GM18507 (cell line): ENCODE measurements at regions not wholly inside any gene's neighbourhood (a gene's known extent, or its start where the extent isn't known, plus 50 kb on each side); places are given as distances from the start of the nearest gene placed in this dataset.

Experiments
- DNase-seq: peaks from one replicate; pipeline ENCODE4 v3.0.0; 2011; ENCODE audit warnings: low read depth; ENCODE audit not compliant: insufficient read length; ENCODE audit errors: extremely low spot score
- FAIRE-seq: peaks from 2 replicates; lab custom pipeline; 2011; peaks lifted over from hg19 to GRCh38; lab: Jason Lieb, UNC

DNA sequence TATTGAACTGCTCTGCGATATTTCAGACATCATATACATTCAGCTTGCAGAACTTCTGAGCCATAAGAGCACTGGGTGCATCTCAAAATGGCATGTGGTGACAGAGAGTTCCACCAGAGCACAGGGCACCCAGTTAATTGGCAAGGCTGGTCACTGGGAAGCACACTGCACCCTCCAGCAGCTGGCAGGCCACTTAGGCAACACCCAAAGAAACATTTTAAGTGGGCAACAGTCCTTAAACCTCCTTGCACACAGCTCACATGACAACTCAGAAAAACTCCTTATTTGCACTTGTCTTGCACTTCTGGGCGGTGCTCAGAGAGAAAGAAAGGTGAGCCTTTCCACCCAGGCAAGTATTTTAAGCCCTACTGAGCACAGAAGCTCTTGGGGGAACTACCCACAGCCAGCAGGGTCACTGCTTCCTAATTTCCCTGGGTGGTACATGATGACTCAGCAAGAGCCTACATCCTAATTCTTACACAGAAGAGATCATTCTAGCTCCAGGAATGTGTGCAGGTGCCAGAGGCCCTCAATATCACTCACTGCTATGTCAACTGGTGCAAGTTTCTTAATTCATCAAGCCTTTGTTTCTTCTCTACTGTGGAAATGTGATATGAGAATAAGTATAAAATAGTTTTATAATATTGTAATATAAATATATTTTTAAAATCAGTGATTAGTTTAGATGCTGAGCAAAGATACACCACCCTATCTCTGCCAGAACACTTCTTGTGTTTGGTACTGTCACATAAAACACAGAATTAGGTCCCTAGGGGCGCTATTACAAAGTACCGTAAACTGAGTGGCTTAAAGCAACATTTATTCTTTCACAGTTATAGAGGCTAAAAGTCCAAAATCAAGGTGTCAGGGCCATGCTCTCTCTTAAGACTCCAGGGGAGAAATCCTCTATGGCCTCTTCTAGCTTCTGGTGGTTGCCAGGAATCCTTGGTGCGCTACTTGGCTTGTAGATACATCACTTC is 155.1 kb upstream of the PPARGC1A start:
- FAIRE-seq: no peak
- DNase-seq: no peak

DNA sequence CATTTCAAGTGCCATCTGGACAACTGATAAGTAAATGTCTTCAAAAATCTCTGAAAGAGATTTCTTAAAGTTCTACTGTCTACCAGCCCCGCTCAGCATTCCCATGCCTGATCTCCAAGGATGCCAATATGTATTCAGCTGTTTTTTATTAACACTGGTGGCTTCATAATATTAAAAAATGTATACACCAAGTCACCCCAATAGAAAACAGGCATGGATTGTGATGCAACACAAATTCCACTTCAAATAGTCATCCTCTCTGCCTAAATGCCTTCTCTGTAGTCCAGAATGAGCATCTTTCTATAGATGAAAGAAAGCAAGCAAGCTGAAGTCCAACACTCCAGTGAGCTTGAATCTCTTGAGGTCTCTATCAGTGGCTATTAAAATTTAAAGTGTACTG is 152.2 kb upstream of the PPARGC1A start:
- FAIRE-seq: no peak

DNA sequence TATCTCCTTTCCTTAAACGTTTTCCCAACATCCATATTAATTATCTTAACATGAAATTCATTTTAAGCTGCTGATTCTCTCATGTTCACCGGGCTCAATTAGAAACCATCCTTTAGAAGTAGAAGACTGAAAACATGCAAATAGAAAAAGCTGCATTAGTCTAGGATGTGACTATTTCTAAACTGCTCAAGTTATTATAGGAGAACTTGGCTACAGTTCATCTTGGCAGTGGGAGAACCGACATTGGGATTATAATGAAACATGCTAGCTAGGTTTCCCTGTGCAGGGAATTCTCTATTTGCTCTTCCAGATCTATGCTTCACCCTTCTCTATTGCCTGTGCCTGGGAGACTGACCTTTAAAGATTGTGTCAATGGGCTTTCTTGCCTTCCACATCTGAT is 151.0 kb upstream of the PPARGC1A start:
- DNase-seq (no peak), FAIRE-seq (no peak)

More for the DNA sequence above, 152.2 kb upstream of the PPARGC1A start:
- no peak for DNase-seq

DNA sequence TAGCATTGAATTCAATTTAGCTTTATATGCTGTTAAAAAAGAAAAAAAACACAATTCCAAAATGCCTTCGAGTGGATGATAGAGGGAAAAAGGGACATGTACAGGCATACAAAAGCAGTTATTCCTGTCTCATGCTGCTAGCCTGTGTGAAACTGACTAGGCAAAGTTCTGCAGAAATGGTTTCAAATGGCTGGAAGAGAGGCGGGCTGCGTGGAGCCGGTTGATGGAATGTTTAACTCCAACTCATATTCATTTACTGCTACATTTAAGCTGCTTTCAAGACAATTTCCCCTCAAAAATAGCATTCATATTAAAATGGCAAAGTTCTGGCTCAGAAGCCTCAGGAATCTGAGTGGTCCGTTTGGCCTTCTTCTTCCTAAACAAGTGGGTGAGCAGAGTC is 143.8 kb upstream of the PPARGC1A start:
- DNase-seq (no peak), FAIRE-seq (no peak)

DNA sequence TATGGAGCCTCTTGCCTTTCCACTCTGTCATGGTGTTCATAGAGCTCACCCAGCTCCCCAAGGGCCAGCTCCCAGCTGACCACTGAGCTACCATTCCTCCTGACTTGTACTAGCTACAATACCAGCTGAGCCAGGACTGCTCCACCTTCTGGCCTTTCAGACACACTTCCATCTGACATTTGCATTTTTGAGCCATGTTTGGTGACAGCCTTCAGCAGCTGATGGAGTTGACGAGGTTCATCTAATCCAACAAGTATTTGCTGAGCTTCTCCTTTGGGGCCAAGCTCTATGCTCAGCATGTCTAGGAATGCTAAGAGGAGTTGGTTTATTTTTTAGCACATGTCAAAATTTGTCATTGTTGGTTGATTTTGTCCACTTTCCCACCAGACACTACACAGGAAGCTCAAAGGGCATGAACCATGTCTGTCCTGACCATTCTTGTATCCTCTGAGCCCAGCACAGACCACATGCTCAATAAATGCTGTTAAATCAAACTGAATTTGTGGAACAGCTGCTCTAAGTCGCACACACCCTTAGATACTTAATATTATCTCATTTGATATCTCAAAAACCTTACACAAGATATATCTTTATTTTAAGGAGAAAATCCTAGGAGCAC is 142.6 kb upstream of the PPARGC1A start:
- no peak for FAIRE-seq
- no peak for DNase-seq

DNA sequence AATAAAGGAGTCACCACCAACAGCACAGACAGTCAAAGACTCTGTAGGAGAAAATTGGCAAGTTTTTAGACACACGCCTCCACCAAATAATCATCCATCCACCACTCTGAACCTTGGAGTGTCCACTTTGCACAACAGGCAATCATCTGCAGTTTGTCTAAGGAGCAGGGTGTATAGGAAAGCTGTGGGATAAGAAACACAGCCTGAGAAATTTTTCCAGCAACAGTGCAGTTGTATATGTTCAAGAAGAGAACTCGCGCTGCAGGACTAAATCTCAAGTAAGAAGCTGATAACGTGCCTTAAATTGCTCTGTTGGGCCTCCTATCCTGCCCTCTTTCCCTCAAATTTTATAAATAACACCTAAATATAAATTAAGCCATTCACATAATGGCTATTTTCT is 136.7 kb upstream of the PPARGC1A start:
- no peak for DNase-seq
- no peak for FAIRE-seq

DNA sequence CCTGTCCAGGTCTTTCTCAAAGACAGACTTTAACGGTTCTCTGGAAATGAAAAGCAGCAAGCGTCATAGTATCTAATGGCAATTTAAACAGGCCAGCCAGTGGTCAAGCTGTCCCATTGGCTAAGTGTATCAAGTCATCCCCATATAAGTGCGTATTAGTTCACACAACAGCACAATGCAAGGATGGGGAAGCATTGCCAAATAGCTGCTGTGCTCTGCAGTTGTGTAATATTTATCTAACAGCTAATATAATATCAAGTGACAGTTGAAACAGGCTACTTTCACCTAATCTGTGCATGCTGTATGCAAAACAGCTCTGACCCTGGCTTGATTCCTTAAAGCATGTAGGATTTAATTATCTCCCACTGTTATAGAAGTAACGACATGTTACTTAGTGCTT is 134.8 kb upstream of the PPARGC1A start:
- FAIRE-seq (no peak), DNase-seq (no peak)

DNA sequence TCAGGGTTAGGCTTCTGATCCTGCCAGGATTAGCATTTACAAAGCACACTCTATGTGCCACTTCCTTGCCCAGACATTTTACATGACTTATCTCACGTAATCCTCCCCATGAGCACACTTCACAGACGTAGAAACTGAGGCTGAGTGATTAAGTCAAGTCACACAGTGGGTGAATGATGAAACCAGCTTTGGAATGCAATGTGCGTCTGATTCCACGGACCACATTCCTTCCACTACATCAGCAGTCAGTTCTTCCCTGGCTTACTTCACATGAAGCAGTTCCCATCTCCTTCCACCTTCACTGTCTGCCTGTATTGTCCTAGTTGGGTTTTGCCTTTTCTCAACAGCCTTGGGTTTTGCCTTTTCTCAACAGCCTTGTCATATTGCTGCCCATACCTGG is 134.3 kb upstream of the PPARGC1A start:
- no peak for FAIRE-seq
- no peak for DNase-seq

DNA sequence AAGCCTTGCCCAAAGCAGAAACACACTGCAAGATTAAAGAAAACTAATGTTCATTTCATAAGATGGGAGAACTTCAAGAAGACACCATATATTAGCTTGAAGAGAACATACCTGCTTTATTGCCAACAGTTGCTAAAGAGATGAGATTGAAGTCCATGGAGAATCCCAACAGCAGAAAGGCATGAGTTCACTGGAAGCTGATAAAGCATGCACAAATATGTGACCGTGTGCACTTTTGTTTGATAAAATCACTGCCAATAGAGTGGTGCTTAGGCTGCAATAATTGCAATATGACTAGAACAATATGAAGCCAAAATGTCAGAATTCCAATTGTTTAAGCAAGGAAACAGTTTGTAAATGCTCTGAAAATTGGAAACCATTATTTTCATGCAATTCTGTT is 125.9 kb upstream of the PPARGC1A start:
- FAIRE-seq: no peak
- DNase-seq: no peak

DNA sequence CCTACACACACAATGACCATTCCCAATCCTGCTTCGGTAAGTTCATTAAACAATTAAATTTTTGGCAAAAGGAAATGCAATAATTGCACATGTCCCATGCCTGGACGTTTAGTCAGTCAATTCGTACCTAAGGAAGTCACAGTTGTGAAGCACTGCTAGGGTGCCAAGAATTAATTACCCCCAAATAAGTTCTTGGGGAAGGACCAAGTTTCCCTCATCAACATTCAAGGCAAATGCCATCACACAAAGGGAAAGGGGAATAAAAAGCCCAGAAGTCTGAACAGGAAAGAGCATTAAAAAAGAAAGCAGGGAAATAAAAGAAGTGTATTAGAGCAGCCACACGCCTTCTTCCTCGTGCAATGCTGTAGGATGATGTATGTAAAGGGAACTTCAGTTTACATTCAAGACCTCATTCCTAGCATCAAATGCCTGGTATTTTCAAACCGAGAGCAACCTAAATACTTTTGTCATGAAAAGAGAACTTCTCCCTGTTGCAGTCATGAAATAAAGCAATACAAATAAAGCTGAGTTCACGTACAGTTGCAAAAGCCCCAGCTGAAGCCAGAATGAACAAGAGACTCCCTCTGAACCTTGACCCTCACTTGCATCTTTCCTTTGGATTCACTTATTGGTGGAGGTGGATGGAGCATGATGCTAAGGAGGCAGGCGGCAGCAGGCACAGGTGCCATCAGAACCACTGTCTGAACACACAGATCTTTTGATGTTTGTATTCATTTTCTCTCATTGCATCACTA is 124.0 kb upstream of the PPARGC1A start:
- DNase-seq (no peak), FAIRE-seq (no peak)

DNA sequence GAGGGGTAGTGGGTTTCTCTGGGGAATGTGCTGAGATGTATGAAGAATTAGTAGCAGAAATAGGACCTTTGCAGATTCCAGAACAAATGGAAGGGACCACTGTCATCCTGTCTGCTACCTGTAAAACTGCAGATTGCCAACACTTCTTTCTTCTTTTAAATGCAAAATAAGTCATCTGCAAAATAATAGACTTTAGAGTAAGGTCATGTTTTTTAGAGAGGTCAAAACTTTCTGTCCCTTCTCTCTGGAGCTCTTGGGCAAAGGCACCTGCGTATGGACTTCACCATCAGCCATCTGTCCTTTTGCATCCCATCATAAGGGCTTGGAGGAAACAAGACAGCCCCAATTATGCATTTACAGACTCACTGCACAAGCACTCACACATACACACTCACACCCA is 121.1 kb upstream of the PPARGC1A start:
- FAIRE-seq (no peak), DNase-seq (no peak)

DNA sequence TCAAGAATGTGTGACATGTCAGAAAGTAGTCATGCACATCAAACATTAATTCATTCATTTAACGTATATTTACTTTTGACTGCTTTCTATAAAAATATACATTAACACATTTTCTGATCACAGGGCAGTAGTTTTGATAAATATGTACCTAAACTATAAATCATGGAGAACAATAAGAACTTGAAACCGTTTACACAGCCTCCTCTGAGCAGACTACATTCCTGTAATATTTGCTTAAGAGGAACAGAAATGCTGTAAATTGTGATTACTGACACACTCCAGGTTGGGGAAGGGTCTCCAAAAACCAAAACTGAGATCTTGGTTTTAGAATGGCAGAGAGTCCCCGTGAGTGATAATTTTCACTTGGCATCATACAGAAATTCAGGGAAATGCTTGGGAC is 120.7 kb upstream of the PPARGC1A start:
- no peak for DNase-seq

DNA sequence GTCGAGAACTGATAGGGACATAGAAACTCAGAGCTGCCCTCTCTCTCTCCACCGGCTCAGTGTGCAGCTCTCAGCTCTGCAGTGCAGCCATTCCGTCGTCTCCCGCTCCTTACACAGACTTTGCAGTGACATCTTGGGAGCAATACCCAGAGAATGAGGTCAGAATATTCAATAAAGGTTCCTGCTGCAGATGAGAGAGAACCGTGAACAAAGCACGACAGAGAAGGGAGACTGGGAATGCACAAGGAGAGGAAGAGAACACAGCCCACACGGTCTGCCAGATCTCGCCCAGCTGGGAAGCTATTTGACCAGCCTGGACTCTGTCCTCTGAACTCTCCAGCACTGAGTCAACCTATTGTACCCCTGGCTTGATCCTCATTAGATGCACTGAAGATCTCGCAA is 118.0 kb upstream of the PPARGC1A start:
- DNase-seq: no peak
- FAIRE-seq: no peak

More for the DNA sequence above, 120.7 kb upstream of the PPARGC1A start:
- no peak for FAIRE-seq

DNA sequence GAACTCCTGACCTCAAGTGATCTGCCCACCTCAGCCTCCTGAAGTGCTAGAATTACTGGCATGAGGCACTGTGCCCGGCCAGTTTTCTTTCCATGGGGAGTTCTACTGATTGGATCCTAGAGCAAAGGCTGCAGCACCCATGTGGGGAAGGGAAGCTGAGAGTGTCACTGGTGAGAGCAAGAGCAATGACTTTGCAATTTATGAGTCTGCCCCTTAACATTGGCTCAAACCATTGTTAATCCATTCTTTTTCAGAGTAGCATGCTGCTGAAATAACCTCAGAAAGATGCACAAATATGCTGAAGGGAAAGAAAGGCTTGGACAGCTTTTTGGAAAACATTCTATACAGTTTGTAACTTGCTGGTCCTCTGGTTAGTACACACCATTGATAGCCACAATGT is 116.4 kb upstream of the PPARGC1A start:
- FAIRE-seq (no peak), DNase-seq (no peak)

DNA sequence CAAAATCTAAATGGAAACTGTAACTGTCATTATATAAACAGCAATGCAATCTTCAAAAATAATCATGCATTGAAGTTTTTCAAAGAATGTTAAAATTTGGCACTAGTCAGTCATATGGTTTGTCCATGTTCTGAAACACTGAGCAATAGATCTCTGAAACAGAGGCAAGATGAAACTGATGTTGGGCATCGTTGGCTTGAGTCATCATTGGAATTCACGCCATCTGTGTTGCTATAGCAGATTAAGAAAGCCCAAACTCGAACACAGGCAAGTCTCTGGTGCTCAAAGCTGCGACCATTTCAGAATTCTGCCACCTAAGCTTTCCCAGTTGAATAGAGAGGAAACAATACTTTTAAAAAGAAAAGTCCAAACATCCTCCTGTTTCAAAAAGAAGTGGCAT is 114.1 kb upstream of the PPARGC1A start:
- FAIRE-seq (no peak), DNase-seq (no peak)

DNA sequence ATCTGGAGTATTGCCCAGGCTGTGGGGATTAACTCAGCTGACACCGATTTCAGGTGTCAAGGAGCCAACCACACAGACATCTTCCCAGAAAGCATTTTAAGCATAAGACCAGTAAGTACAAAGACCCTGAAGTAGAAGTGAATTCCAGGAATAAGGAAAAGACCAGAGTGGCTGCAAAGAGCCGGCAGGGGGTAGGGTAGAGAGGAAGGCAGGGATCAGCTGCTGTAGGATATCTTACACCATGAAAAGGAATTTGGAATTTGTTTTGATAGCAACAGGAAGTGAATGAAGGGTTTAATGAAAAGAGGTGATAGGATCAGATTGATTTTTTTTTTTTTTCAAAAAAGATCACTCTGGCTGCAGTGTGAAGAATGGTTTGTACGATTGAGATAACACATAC is 113.6 kb upstream of the PPARGC1A start:
- no peak for DNase-seq
- no peak for FAIRE-seq

DNA sequence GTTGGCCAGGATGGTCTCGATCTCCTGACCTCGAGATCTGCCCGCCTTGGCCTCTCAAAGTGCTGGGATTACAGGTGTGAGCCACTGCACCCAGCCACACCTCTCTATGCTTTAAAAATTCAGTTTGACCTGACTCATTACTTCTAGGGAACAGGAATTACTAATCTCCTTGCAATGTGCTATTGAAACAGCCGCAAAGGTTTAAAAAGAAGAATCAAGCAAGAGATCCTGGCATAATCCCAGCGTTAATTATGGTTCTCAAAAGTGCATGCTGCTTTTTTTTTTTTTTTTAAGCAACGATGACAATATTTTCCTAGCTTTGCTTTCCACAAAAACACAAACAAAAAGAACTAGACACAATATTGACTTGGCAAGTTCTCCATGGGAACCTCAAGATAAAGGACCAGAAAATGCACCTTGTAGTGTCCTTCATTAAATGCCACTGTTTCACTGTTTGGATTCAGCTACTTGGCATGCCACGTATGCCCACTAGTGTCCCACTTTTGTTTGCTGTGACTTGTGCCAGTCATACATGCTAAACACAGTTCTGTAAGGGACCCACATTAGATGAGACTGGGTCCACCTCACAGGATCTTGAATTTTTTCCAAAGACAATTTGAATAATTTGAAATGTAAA is 112.6 kb upstream of the PPARGC1A start:
- no peak for DNase-seq
- no peak for FAIRE-seq

DNA sequence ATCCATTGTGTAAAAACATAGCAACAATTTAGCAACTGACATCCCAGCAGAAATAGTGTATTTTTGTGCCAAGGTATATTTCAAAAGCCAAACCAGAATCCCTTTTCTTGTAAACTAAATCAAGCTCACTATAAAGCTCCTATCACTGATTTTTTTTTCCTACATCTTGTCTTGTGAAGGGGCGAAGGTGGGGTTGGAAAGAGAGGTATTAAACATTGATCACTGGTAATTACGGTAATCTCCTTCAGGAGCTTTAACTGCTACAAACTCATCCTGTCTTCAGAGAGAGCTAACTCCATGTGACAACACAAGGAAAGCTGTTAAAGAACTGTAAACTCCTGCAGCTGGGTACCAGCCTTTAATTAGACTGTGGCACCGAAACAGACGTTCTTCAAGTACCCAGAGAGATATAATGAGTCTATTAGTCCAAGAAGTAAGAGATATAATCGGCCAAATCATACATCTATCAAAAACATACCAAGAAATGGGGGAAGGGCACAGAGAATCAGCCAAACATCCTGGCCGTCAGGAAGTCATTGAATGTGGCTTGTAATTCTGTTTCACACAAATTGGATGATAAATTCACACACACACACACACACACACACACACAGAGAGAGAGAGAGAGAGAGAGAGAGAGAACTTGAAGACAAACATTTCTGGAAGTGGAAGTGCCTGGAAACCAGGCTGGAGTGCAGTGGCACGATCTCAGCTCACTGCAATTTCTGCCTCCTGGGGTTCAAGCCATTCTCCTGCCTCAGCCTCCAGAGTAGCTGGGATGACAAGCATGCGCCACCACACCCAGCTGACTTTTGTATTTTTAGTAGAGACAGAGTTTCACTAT is 111.9 kb upstream of the PPARGC1A start:
- FAIRE-seq: no peak
- no peak for DNase-seq

DNA sequence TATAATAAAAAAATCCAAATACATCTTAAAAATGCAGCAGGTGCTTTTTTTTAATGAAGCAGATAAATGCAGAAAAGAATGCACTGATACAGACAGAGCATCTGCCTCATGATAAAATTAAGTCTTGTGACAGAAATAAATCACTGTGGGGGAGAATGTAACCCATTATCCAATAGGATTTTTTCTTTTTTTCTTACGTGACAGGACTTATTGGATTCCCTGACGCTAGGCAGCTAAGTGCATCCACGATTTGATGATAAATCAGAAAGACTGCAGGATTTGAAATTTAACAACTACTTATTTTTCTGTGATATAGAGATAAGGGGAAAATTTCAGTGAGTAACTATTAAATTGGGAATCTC is 110.6 kb upstream of the PPARGC1A start:
- DNase-seq (no peak), FAIRE-seq (no peak)
